CD1c-positive myeloid dendritic cell (primary cell): ENCODE measurements at regions not wholly inside any gene's neighbourhood (a gene's known extent, or its start where the extent isn't known, plus 50 kb on each side); places are given as distances from the start of the nearest gene placed in this dataset.
"Not testable (repeated sequence)": the region's sequence is repeated elsewhere in the genome, so short reads cannot be mapped to it uniquely, and the experiment has no call there.

Experiments
- DNase-seq: peaks from one replicate; pipeline ENCODE4 v3.0.0-alpha.2; 2016; ENCODE audit errors: extremely low spot score

DNA sequence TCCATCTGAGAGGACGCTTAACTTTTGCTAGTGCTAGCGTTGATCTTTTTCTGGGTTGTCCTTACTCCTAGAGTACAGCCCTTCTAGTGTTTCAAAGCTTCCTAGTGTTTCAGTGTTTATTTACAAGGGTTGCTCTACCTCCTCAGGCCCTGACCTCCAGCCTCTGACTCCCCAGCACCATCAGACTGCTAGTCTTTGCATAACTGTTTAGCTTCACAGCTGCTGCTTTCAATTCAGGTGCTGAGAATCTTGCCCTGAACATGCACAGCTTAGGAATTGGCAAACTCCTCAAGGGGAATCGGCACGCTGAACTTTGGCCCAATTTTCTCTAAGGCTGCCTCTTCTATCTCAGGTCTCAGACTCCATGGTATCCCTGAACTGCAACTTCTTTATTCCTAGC lies 52.9 kb downstream of the OR52B4 start:
- not testable (repeated sequence) for DNase-seq

DNA sequence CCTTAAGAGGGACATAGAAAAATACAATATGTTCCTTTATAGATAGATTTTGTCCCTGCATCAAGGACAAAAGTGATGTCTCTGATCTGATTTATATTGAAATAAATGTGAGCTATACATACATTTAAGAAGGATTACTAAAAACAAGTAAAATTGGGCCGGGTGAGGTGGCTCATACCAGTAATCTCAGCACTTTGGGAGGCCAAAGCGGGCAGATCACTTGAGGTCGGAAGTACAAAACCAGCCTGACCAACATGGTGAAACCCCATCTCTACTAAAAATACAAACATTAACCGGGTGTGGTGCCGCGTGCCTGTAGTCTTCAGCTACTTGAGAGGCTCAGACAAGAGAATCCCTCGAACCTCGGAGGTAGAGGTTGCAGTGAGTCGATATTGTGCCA lies 91.0 kb downstream of the OR52B4 start:
- not testable (repeated sequence) for DNase-seq

DNA sequence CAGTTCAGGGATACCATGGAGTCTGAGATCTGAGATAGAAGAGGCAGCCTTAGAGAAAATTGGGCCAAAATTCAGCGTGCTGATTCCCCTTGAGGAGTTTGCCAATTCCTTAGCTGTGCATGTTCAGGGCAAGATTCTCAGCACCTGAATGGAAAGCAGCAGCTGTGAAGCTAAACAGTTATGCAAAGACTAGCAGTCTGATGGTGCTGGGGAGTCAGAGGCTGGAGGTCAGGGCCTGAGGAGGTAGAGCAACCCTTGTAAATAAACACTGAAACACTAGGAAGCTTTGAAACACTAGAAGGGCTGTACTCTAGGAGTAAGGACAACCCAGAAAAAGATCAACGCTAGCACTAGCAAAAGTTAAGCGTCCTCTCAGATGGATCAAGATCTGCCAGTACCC lies 117.1 kb downstream of the OR52B4 start:
- DNase-seq = not testable (repeated sequence)

GRCh38 chr11:4249475-4249874 lies 118.7 kb downstream of the OR52B4 start:
- DNase-seq = not testable (repeated sequence)

GRCh38 chr11:4237771-4238170 lies 130.4 kb downstream of the OR52B4 start:
- DNase-seq = not testable (repeated sequence)

GRCh38 chr11:4218857-4219256 lies 124.3 kb downstream of the RRM1 start:
- DNase-seq = not testable (repeated sequence)

- DNase-seq = no peak
These were observed 119.1 kb downstream of the RRM1 start for GRCh38 chr11:4213746-4214145.

DNA sequence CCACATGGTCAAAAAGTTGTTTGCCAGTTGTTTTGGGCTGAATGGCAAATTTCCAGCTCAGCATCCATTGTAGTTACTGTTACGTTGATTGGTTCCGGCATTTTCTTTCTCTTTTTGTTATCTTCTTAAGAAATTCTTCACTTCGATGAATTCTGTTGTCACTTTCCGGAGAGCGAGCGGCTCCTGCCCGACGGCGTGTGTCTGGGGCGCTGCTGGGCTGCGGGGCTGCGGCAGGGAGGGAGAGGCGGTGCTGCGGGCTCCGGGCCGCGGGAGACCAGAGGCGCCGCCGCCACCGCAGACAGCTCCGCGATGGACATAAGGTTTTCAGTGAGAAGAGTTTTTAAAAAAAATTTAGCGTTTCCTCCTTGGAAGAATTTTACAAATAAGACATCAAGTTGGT lies 117.4 kb downstream of the RRM1 start:
- no peak for DNase-seq

- DNase-seq = no peak
These were observed 109.2 kb downstream of the RRM1 start for GRCh38 chr11:4203603-4204360.

DNA sequence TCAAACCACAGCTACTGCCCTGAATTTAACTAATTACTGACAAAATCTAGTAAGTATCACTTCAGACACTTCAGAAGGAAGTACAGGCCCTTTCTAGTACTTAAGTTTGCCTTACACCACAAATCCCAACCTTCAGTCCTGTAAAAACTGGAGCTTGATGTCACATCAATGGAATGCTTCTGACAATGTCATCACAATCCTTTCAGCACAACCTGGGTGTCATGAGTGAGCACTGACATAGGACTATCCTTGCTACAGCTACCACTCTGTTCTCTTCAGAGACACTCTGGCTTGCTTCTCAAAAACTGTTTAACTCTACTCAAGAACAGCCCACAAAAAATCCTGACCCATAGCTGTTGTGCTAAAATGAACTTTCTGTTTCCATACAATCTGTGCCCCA lies 108.2 kb downstream of the RRM1 start:
- DNase-seq = no peak

- DNase-seq = no peak
These were observed 102.5 kb downstream of the RRM1 start for GRCh38 chr11:4197112-4197511.

- no peak for DNase-seq
These were observed 101.3 kb downstream of the RRM1 start for GRCh38 chr11:4195909-4196308.

DNA sequence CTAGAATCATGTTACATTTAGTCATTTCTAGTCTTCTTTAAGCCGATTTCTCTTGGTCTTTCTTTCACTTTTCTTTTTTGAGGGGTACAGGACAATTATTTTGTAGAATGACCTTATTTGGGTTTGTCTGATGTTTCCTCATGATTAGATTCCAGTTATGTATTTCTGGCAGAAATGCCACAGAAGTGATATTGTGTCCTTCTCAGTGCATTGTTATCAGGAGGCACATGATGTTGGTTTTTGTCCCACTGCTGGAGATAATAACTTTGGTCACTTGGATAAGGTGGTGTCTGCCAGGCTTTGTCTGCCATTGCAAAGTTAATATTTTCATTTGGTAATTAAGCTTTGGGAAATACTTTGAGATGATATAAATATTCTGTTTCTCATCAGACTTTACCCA lies 100.3 kb downstream of the RRM1 start:
- DNase-seq = no peak

DNA sequence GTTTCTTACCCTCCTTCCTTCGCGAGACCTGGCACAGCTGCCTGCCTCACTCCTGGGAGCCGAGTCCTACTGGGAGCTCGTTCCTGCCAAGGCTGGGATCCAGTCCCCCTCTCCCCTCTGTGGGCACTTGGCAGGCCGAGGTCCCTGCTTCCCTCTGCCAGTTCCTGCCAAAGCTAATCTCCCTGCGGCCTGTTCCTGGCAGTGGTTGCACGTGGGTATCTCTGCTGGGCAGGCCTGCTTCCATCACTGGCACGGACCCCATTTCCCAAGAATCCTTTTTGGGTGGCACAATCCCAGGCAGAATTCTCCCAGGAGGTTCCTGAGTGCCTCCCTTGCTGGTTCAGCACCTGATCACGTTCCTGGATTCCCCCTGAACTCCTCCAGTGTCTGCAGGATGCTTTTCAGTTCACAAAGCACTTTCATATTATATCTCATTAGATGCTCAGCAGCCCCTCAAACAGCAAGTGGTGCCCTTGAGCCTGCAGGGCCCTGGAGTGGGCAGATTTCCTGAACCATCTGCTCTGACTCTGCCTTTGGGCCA lies 96.5 kb downstream of the RRM1 start:
- no peak for DNase-seq

DNA sequence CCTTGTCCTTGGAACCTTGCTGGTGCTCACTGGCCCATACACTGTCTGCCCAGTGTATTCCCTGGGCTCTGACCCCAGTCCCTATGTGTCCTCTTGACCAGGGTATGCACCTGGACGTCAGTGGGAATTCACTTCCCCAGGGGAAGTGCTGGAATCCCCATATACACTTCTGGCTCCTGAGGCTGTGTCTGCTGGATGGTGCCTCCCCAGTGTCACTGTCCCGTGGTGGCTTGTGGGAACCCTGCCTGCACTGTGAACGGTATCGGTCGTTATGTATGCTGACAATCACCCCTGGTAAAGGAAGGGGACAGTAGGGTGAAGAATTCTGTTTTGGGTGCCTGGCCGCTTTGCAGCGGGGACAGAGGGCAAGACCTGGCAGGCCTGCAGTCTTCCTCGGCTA lies 95.9 kb downstream of the RRM1 start:
- DNase-seq = no peak

- DNase-seq = peak; percentile 12
These were observed 95.5 kb downstream of the RRM1 start for GRCh38 chr11:4190098-4190497.
